ENCODE measurements at regions not wholly inside any gene's neighbourhood (a gene's known extent, or its start where the extent isn't known, plus 50 kb on each side); places are given as distances from the start of the nearest gene placed in this dataset.

- ChIA-PET POLR2A (interaction anchor here (0.7 to 1.8 kb wide), 2 partner anchors 8 to 14 kb away, joined by 3 to 5 read pairs; no protein-coding TSS in a partner anchor), CTCF (ENCODE audit: low intra/inter-chr PET ratio) (no interaction called here)
- no peak overlapping the region for H3K27ac ChIP-seq (ENCODE audit: extremely low read depth, low read depth, low read length)
- no peaks in the 10 kb centered on the region for H4K20me1 ChIP-seq (replicated peaks; ENCODE audit: control insufficient read depth, insufficient read depth, low read length)
- ATAC-seq, result no peak
- H3K27me3 ChIP-seq (ENCODE audit: control insufficient read depth in 2 of 2, insufficient read depth in 2 of 2, low read length in 2 of 2), result no peaks in the 10 kb centered on the region
- H3K79me2 ChIP-seq (ENCODE audit: control insufficient read depth, insufficient read depth, low read length), result no peaks in the 10 kb centered on the region
- FAIRE-seq, result no peak
- no TSS peak for BruUV-seq (replicated peaks)
- 76% methylated on average over 2 of the region's 2 CpGs for WGBS (ENCODE audit: insufficient coverage, low coverage, missing lambda C conversion rate)
- no peak for DNase-seq (ENCODE audit: extremely low read depth in 1 of 4, low spot score in 3 of 4)
- no peak overlapping the region for H2AFZ ChIP-seq (ENCODE audit: low read depth, low read length)
- intact Hi-C loops (cut with micrococcal nuclease) (no loop called here), in situ Hi-C loops (cut with MboI) (no loop called here)
- H3K4me3 ChIP-seq, result no peak overlapping the region
- no peaks in the 10 kb centered on the region for H3K9me1 ChIP-seq (ENCODE audit: control insufficient read depth, insufficient read depth, low read length)
- H3K9ac ChIP-seq (ENCODE audit: insufficient read depth in 1 of 2, low read depth in 2 of 2, low read length in 2 of 2), result no peak overlapping the region
- no peaks in the 10 kb centered on the region for H3K36me3 ChIP-seq (ENCODE audit: control insufficient read depth, insufficient read depth, low read length)
- no peaks in the 10 kb centered on the region for H3K9me3 ChIP-seq (replicated peaks; ENCODE audit: control insufficient read depth, insufficient read depth, low read depth, low read length)
- no peak for TF ChIP-seq XRCC4 (IDR thresholded peaks at IDR 0.05; ENCODE audit: extremely low read depth, insufficient read depth, insufficient read length)
- no peak for TF ChIP-seq PCBP2 (IDR thresholded peaks at IDR 0.05; ENCODE audit: low read depth, low read length, poor library complexity, severe bottlenecking)
- no peak for TF ChIP-seq MAFK (IDR thresholded peaks at IDR 0.05; ENCODE audit: low read length)
- no peak for TF ChIP-seq ZNF436 (CRISPR knock-in tag; IDR thresholded peaks at IDR 0.05)
- TF ChIP-seq STAG1 (CRISPR knock-in tag; IDR thresholded peaks at IDR 0.05; ENCODE audit: borderline replicate concordance), result no peak
- TF ChIP-seq FOXJ2 (tag; IDR thresholded peaks at IDR 0.05), result no peak
- no peak for TF ChIP-seq TEAD2 (tag; IDR thresholded peaks at IDR 0.05)
- no peak for TF ChIP-seq DACH1 (IDR thresholded peaks at IDR 0.05; ENCODE audit: partially characterized antibody)
- no peak for TF ChIP-seq ZNF324 (CRISPR knock-in tag; IDR thresholded peaks at IDR 0.05)
- TF ChIP-seq RNF2 (IDR thresholded peaks at IDR 0.05), result no peak
- TF ChIP-seq SMAD1 (IDR thresholded peaks at IDR 0.05; ENCODE audit: low read depth, low read length, partially characterized antibody), result no peak
- no peak for TF ChIP-seq ARID4B (CRISPR knock-in tag; IDR thresholded peaks at IDR 0.05)
- TF ChIP-seq L3MBTL2 (IDR thresholded peaks at IDR 0.05), result no peak
- no peak overlapping the region for H3K4me2 ChIP-seq (ENCODE audit: insufficient read depth, low read length)
- peaks cover 7 to 11% of the 10 kb centered on the region in 2 experiments; a peak in 4 of 5 replicates for H3K4me1 ChIP-seq (replicated peaks in 1 of 2; ENCODE audit: control insufficient read depth in 2 of 2, insufficient read depth in 2 of 2, low read length in 2 of 2)
These were observed 415.8 kb upstream of the MKI67 start for GRCh38 chr10:128541926-128542475.

Data from K562 (cell line).